AG10803 (cell line): ENCODE measurements at regions not wholly inside any gene's neighbourhood (a gene's known extent, or its start where the extent isn't known, plus 50 kb on each side); places are given as distances from the start of the nearest gene placed in this dataset.

Experiments
- DNase-seq: peaks from one replicate; pipeline ENCODE4 v3.0.0; 2010; ENCODE audit warnings: low read depth
- H3K4me3 ChIP-seq: 2 replicates; pipeline ENCODE4 v1.5.1; 2011; ENCODE audit warnings: mild to moderate bottlenecking, low read length, control low read depth
- TF ChIP-seq, protein P1 (sequence below): conservative IDR thresholded peaks from 2 replicates; pipeline ENCODE4 v1.5.1; 2011; ENCODE audit warnings: mild to moderate bottlenecking, low read length, control low read depth, inconsistent platforms

DNA sequence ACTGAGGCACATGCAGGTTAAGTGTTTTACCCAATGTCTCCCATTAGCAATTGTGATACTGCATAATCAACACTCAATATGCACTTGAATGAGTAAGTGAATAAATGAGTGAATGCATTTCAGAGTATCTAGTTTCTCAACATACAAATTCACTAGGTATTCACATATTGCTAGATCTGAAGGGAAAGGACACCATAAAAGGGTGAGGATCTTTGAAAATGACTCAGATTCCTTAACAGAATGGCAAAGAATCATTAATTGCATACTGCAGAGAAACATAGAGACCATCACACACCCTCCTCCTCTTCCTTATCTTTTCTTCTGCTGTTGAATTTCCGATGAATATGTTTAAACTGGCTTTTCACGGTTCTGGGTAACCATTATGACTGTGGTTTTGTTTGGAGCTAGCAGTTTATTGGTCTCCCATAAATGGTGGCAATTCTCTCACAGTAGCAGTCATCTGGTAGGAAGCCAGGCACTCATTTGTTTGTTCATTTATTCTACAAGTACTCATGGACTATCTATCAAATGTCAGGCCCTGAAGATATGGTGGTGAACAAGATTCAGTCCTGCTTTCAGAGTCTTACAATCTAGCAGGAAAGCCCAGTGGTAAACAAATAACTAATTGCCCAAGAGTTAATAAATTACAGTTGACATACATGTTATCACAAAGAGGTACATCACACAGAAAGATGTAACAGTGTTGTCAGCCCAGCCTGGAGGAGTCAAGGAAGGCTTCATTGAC lies 70.2 kb downstream of the LLPH start:
- no peak for DNase-seq

DNA sequence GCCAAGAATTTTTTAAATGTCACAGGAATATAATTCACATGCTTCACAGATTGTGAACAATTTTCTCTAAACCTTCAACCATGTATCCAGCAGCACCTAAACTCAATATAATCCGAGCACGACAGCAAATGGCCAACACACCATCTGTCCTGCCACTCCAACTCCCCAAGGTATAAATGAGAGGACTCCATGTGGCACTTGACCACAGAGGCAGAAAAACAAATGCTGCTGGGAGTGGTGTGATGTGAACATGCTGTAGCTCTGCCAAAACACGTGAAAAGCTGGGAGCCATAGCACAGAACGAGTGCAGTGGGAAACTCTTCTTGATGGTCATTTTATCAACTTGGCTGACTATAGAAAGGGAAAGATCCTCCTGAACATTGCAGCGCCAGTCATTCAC lies 70.9 kb downstream of the LLPH start:
- TF ChIP-seq, protein P1, sequence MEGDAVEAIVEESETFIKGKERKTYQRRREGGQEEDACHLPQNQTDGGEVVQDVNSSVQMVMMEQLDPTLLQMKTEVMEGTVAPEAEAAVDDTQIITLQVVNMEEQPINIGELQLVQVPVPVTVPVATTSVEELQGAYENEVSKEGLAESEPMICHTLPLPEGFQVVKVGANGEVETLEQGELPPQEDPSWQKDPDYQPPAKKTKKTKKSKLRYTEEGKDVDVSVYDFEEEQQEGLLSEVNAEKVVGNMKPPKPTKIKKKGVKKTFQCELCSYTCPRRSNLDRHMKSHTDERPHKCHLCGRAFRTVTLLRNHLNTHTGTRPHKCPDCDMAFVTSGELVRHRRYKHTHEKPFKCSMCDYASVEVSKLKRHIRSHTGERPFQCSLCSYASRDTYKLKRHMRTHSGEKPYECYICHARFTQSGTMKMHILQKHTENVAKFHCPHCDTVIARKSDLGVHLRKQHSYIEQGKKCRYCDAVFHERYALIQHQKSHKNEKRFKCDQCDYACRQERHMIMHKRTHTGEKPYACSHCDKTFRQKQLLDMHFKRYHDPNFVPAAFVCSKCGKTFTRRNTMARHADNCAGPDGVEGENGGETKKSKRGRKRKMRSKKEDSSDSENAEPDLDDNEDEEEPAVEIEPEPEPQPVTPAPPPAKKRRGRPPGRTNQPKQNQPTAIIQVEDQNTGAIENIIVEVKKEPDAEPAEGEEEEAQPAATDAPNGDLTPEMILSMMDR = no peak
- H3K4me3 ChIP-seq = no peak overlapping the region
- DNase-seq = no peak

More for the DNA sequence above, 70.2 kb downstream of the LLPH start:
- no peak overlapping the region for H3K4me3 ChIP-seq
- TF ChIP-seq, protein P1 = no peak

DNA sequence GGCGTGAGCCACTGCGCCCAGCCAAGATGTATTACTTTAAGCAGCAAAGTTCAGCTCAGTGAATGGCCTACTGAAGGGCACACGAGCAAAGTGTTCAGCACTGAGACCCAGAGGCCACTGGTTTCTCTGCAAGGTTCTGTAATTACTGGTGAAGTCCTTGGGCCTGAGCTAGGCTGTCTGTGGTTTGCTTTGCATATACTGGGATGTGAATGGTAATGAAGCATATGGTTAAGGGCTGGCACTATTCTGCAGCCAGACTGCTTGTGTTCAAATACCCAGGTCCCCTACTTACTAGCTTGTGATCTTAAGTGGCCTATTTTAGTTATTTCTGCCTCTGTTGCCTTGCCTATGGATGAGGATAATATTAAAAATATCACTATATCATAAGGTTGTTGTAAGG lies 72.0 kb downstream of the LLPH start:
- DNase-seq = no peak

DNA sequence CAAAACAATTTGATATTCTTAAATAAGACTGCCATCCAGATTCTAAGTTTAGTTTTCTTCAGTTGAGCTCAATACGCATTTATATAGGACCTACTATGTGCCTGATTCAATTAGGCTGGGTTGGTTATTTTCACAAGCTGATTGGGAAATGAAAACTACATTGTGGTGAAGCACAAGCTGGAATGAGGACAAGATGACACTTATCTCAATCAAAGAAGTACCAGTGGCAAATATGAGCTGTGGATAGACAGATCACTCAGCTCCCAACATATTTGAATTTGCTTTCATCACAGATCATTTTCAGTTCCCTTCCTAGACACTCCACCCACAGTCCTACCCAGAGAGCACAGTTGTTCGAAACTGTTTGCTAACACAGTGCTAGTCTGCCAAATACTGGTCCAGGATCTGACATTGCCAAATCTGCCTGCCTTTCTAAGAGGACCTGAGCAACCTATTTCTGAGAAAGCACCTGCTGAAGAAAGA lies 74.7 kb downstream of the LLPH start:
- TF ChIP-seq, protein P1 = no peak
- DNase-seq = no peak
- no peak overlapping the region for H3K4me3 ChIP-seq

More for the DNA sequence above, 72.0 kb downstream of the LLPH start:
- no peak overlapping the region for H3K4me3 ChIP-seq
- TF ChIP-seq, protein P1 = no peak

DNA sequence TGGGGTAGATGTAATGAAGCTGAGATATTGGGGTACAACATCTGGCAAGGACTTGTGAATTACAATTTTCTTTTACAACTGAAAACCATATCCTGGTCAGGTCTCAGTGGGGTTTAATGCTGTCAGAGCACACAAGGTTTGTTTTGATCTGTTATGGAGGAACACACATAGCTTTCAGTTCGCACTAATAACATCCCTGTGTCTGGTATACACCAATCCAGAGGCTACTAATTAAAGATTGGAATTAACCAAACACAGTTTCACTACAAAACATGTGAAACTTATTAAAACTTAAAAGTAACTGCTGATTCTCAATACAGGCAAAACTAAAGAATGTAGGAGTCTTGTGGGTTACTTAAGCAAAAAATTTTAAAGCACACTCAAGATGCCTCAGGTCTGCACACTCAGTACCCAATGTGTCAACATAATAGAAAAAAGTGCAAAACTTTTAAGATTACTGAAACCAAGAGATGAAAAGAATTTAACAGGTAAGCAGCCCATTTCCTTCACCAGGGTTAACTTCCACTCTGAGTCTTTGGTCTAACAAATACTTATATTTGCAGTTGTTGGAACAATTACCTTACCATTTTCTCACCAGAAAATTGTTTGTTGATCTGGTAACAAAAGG lies 77.4 kb downstream of the LLPH start:
- TF ChIP-seq, protein P1 = no peak
- no peak for DNase-seq
- H3K4me3 ChIP-seq = no peak overlapping the region

DNA sequence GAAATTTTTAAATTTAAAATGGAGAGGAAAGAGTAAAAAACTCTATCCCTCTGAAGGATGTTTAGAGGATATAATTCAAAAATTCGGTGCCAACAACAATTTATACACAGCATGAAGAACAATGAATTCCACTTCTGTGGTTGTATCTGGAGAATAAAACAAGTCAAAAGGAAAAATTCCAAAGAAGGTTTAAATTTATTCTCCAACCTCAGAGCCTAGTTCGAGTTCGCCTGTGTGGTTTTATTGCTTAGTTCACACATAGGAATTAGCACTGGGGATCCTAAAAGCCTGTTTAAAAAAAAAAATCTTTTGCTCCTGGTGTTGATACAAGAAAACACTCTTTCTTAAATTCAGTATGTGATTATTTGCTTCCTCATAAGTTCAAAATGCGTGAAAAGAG lies 79.2 kb downstream of the LLPH start:
- no peak overlapping the region for H3K4me3 ChIP-seq
- TF ChIP-seq, protein P1 = no peak
- no peak for DNase-seq

DNA sequence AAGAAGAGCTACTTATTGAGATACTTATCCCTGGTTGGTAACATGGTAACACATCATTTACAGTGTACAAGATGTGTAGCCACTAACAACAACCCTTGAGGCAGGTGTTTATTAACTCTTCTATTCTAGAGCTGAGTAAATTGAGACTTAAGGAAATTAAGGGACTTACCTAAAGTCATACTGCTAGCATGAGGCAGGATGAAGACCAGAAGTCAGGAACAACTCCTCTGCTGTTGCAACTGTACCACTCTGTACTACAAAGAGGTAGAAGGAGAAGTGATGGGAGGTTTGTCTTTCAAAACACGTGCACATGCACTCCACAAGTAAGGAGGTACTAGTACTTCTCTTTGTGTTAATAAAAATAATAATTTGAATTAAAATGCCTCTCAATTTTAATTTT lies 79.9 kb downstream of the LLPH start:
- no peak for DNase-seq
- TF ChIP-seq, protein P1 = no peak
- H3K4me3 ChIP-seq = no peak overlapping the region
